ENCODE measurements at regions not wholly inside any gene's neighbourhood (a gene's known extent, or its start where the extent isn't known, plus 50 kb on each side); places are given as distances from the start of the nearest gene placed in this dataset.

DNA sequence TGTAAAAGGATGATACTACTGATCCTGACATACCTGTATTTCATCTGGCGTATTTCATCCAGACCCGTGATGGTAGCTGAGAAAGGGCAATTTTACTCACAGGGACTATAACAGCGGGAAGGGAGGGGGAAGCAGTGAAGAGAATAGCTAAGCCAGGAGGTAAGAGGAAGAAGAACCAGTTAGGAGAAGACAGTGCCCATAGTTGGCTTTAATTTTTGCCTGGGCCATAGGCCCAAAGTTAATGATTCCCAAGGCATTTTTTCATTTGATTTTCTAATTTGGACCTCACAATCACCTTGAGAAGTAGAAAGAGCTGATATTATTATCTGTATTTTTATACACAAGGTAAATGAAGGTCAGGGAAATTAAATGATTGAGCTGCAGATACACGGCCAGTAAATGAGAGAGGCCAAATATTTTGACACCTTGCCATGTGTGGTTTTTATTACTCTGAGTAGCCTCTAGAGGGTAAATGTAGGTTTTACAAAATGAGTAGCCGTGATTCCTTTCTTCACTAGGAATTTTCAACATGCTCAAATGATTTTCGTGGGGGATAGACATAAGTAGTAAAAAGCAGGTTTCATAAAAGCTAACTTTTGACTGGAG, 382.2 kb downstream of the FUT8 start:
- Histone ChIP-seq H4K20me1 (ENCODE audit: insufficient read depth) (no peaks in the 10 kb centered on the region), H3K4me2 (no peak overlapping the region), H3K27me3 (ENCODE audit: insufficient read depth, low read depth) (no peaks in the 10 kb centered on the region), H3K36me3 (ENCODE audit: insufficient read depth) (no peaks in the 10 kb centered on the region), H3K4me3 (IDR thresholded peaks at IDR 0.05; ENCODE audit: insufficient read depth, low read depth, low read length) (no peak overlapping the region), H3K9ac (no peak overlapping the region), H3K79me2 (ENCODE audit: insufficient read depth, low read depth) (no peaks in the 10 kb centered on the region), H2AFZ (ENCODE audit: low read depth) (no peak overlapping the region), H3K4me1 (ENCODE audit: low read depth, poor library complexity, severe bottlenecking) (no peaks in the 10 kb centered on the region), H3K27ac (no peak overlapping the region)
- TF ChIP-seq, protein P1, sequence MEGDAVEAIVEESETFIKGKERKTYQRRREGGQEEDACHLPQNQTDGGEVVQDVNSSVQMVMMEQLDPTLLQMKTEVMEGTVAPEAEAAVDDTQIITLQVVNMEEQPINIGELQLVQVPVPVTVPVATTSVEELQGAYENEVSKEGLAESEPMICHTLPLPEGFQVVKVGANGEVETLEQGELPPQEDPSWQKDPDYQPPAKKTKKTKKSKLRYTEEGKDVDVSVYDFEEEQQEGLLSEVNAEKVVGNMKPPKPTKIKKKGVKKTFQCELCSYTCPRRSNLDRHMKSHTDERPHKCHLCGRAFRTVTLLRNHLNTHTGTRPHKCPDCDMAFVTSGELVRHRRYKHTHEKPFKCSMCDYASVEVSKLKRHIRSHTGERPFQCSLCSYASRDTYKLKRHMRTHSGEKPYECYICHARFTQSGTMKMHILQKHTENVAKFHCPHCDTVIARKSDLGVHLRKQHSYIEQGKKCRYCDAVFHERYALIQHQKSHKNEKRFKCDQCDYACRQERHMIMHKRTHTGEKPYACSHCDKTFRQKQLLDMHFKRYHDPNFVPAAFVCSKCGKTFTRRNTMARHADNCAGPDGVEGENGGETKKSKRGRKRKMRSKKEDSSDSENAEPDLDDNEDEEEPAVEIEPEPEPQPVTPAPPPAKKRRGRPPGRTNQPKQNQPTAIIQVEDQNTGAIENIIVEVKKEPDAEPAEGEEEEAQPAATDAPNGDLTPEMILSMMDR (conservative IDR thresholded peaks at IDR 0.05; ENCODE audit: low read depth, low read length): no peak

DNA sequence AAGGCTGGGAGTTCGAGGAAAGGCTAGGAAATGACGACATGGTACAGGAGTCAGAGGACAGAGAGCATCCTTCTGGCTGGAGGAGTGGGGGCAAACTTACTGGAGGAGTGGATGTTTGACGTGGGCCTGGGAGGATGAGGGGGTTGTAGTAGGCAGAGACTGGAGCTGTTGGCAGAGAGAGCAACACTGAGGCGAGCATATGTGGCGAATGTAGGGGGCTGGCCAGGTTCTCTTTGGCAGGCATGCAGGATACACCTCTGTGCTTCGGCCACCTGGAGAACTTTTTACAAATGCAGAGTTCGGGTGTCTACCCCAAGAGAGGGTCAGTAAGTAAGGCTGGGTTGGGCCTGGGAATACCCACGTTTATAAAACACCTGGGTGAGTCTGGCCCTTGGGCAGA, 385.7 kb downstream of the FUT8 start:
- Histone ChIP-seq H3K4me2 (no peak overlapping the region), H3K27ac (no peak overlapping the region)
- TF ChIP-seq, protein P1 (conservative IDR thresholded peaks at IDR 0.05; ENCODE audit: low read depth, low read length): no peak

DNA sequence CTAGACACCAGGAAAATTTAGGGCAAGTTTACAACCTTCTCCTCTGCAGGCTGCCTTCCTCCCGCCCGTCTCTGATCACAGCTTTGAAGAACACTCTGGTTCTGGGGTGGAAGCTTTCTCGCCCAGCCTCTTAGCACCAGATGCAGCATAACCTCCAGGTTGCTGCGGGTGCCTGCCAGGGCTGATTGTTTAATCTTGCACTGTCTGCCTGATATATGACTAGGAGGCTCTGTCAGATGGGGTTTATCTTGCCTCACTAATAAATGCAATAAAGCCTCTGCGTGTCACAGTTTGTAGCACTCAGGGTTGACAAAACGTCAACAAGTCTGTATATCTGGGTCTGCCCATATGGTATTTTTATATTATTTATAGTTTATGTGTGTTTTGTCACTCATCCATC, 388.2 kb downstream of the FUT8 start:
- no peak overlapping the region for H3K4me3 ChIP-seq (IDR thresholded peaks at IDR 0.05; ENCODE audit: insufficient read depth, low read depth, low read length)
- H3K36me3 ChIP-seq (ENCODE audit: insufficient read depth): no peaks in the 10 kb centered on the region
- H2AFZ ChIP-seq (ENCODE audit: low read depth): no peak overlapping the region
- H3K27me3 ChIP-seq (ENCODE audit: insufficient read depth, low read depth): no peaks in the 10 kb centered on the region
- TF ChIP-seq, protein P1 (conservative IDR thresholded peaks at IDR 0.05; ENCODE audit: low read depth, low read length): no peak
- H3K4me1 ChIP-seq (ENCODE audit: low read depth, poor library complexity, severe bottlenecking): no peaks in the 10 kb centered on the region
- no peaks in the 10 kb centered on the region for H4K20me1 ChIP-seq (ENCODE audit: insufficient read depth)
- H3K4me2 ChIP-seq: no peak overlapping the region
- H3K79me2 ChIP-seq (ENCODE audit: insufficient read depth, low read depth): no peaks in the 10 kb centered on the region
- H3K27ac ChIP-seq: no peak overlapping the region
- no peak overlapping the region for H3K9ac ChIP-seq

More for the DNA sequence above, 385.7 kb downstream of the FUT8 start:
- H3K4me3 ChIP-seq (IDR thresholded peaks at IDR 0.05; ENCODE audit: insufficient read depth, low read depth, low read length): no peak overlapping the region
- no peaks in the 10 kb centered on the region for H3K36me3 ChIP-seq (ENCODE audit: insufficient read depth)
- H3K27me3 ChIP-seq (ENCODE audit: insufficient read depth, low read depth): no peaks in the 10 kb centered on the region
- no peaks in the 10 kb centered on the region for H3K4me1 ChIP-seq (ENCODE audit: low read depth, poor library complexity, severe bottlenecking)
- H4K20me1 ChIP-seq (ENCODE audit: insufficient read depth): no peaks in the 10 kb centered on the region
- H3K9ac ChIP-seq: no peak overlapping the region
- no peaks in the 10 kb centered on the region for H3K79me2 ChIP-seq (ENCODE audit: insufficient read depth, low read depth)
- H2AFZ ChIP-seq (ENCODE audit: low read depth): no peak overlapping the region

DNA sequence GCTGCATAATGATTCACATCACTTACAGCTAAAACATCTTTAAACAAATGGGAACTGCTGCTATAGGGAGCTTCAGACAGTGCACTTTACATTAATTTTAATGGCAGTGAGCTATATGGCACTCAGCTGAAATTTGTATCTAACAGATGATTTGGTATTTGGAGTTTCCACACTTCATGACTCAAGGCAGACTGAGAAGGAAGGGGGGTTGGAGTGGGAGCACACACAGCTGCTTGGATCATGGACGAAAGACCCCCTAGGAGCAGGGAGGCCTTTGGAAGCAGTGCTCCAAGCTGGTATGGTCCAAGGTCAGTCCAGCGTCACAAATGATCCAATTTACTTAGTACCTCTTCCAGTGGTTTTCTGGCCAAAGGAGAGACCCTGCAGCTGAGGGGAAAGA, 389.7 kb downstream of the FUT8 start:
- no peaks in the 10 kb centered on the region for H3K4me1 ChIP-seq (ENCODE audit: low read depth, poor library complexity, severe bottlenecking)
- H3K27me3 ChIP-seq (ENCODE audit: insufficient read depth, low read depth): no peaks in the 10 kb centered on the region
- no peak overlapping the region for H3K4me2 ChIP-seq
- no peaks in the 10 kb centered on the region for H4K20me1 ChIP-seq (ENCODE audit: insufficient read depth)
- H3K4me3 ChIP-seq (IDR thresholded peaks at IDR 0.05; ENCODE audit: insufficient read depth, low read depth, low read length): no peak overlapping the region
- no peak overlapping the region for H2AFZ ChIP-seq (ENCODE audit: low read depth)
- H3K36me3 ChIP-seq (ENCODE audit: insufficient read depth): no peaks in the 10 kb centered on the region
- TF ChIP-seq, protein P1 (conservative IDR thresholded peaks at IDR 0.05; ENCODE audit: low read depth, low read length): no peak
- no peak overlapping the region for H3K27ac ChIP-seq
- H3K79me2 ChIP-seq (ENCODE audit: insufficient read depth, low read depth): no peaks in the 10 kb centered on the region
- no peak overlapping the region for H3K9ac ChIP-seq

Data from KMS-11 (cell line).